A673 (cell line): ENCODE measurements at regions not wholly inside any gene's neighbourhood (a gene's known extent, or its start where the extent isn't known, plus 50 kb on each side); places are given as distances from the start of the nearest gene placed in this dataset.

ENCODE experiments used
- BruUV-seq: library from RNA; stranded (reverse); fragments of 400-500 nt; replicated peaks from 2 replicates; lab custom pipeline; 2021; lab: Mats Ljungman, UMichigan
- CTCF ChIA-PET: fragments of 300-600 bp; sonication (Branson Sonifier 250); formaldehyde crosslinking; loops from one replicate; lab custom pipeline; 2022; ENCODE audit warnings: antibody characterized with exemption; lab: Charles Lee
- POLR2A ChIA-PET: fragments of 300-600 bp; sonication (Branson Sonifier 250); formaldehyde crosslinking; loops from one replicate; lab custom pipeline; 2022; ENCODE audit warnings: antibody characterized with exemption; ENCODE audit not compliant: low non-redundant PET; lab: Charles Lee
- DNase-seq: peaks from one replicate; pipeline ENCODE4 v3.0.0-alpha.2; 2015; ENCODE audit warnings: low spot score
- H3K27ac ChIP-seq: fragments of 200-600 bp; sonication (generic); 2 replicates; pipeline ENCODE4 v1.5.1; 2016; ENCODE audit warnings: mixed run types, low read depth, mild to moderate bottlenecking, mixed read lengths, antibody characterized with exemption, low read length; ENCODE audit not compliant: poor library complexity, severe bottlenecking
- H3K27me3 ChIP-seq: fragments of 200-600 bp; sonication (generic); replicated peaks from 2 replicates; pipeline ENCODE4 v1.6.1; 2017; ENCODE audit warnings: mixed run types, low read depth, mild to moderate bottlenecking, mixed read lengths, antibody characterized with exemption, low read length; ENCODE audit not compliant: insufficient read depth, poor library complexity
- H3K36me3 ChIP-seq: fragments of 200-600 bp; sonication (generic); 2 replicates; pipeline ENCODE4 v1.6.1; 2016; ENCODE audit warnings: mixed run types, mild to moderate bottlenecking, mixed read lengths, antibody characterized with exemption, low read length; ENCODE audit not compliant: insufficient read depth, poor library complexity, severe bottlenecking
- H3K4me1 ChIP-seq: fragments of 200-600 bp; sonication (generic); 2 replicates; pipeline ENCODE4 v1.6.1; 2017; ENCODE audit warnings: mixed run types, mild to moderate bottlenecking, mixed read lengths, antibody characterized with exemption, low read length; ENCODE audit not compliant: insufficient read depth, poor library complexity, severe bottlenecking
- H3K4me3 ChIP-seq: fragments of 200-600 bp; sonication (generic); 2 replicates; pipeline ENCODE4 v1.5.1; 2016; ENCODE audit warnings: low read depth, mixed run types, mild to moderate bottlenecking, mixed read lengths, low read length; ENCODE audit not compliant: poor library complexity, severe bottlenecking
- H3K9me3 ChIP-seq: fragments of 200-600 bp; sonication (generic); 2 replicates; pipeline ENCODE4 v1.6.1; 2016; ENCODE audit warnings: mixed run types, low read depth, mild to moderate bottlenecking, mixed read lengths, antibody characterized with exemption, low read length; ENCODE audit not compliant: poor library complexity, severe bottlenecking
- EZH2 ChIP-seq: fragments of 200-600 bp; sonication (generic); IDR thresholded peaks from 2 replicates; pipeline ENCODE4 v1.6.1; 2017; ENCODE audit warnings: borderline replicate concordance, low read depth, mild to moderate bottlenecking, mixed read lengths, antibody characterized with exemption, low read length; ENCODE audit not compliant: poor library complexity, severe bottlenecking
- intact Hi-C: fragments of 100-400 bp; cut with micrococcal nuclease; formaldehyde crosslinking; loops from one replicate; pipeline ENCODE4 v1.10.0; 2022; ENCODE audit not compliant: unreplicated experiment
- TF ChIP-seq, protein P1 (sequence below): fragments of 300-800, 200-600 bp; sonication (generic); conservative IDR thresholded peaks from 2 replicates; pipeline ENCODE4 v1.5.1; 2017; ENCODE audit warnings: low read depth, mild to moderate bottlenecking, antibody characterized with exemption, low read length, moderate library complexity, mixed read lengths

DNA sequence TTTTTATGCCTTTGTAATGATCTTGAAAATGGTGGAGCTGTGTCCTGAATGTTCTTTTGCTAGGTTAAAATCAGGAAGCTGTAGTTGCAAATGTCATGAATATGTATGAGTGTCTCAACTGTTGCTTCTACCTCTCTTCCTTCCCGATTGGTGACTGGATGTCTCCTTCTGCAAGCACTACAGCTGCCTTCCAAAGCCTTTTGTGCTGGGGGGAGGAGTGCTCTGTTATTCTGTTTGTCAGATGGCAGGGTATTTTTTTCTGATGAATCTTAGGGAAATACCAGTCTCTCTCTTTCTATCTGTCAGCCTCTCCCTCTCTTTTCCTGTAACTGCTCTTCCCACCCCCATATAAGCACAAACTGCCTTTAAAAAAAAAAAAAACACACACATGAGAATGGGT is 1396.3 kb upstream of the CELF4 start:
- no peak overlapping the region for H3K27ac ChIP-seq
- no peaks in the 10 kb centered on the region for H3K36me3 ChIP-seq
- no peaks in the 10 kb centered on the region for H3K27me3 ChIP-seq
- no peaks in the 10 kb centered on the region for H3K4me1 ChIP-seq
- no peak overlapping the region for H3K4me3 ChIP-seq
- TF ChIP-seq EZH2: no peak
- TF ChIP-seq, protein P1, sequence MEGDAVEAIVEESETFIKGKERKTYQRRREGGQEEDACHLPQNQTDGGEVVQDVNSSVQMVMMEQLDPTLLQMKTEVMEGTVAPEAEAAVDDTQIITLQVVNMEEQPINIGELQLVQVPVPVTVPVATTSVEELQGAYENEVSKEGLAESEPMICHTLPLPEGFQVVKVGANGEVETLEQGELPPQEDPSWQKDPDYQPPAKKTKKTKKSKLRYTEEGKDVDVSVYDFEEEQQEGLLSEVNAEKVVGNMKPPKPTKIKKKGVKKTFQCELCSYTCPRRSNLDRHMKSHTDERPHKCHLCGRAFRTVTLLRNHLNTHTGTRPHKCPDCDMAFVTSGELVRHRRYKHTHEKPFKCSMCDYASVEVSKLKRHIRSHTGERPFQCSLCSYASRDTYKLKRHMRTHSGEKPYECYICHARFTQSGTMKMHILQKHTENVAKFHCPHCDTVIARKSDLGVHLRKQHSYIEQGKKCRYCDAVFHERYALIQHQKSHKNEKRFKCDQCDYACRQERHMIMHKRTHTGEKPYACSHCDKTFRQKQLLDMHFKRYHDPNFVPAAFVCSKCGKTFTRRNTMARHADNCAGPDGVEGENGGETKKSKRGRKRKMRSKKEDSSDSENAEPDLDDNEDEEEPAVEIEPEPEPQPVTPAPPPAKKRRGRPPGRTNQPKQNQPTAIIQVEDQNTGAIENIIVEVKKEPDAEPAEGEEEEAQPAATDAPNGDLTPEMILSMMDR: no peak
- intact Hi-C loops: no loop called here
- no peak for DNase-seq
- H3K9me3 ChIP-seq: no peaks in the 10 kb centered on the region
- ChIA-PET POLR2A (no interaction called here), CTCF (no interaction called here)
- no TSS peak for BruUV-seq

GRCh38 chr18:38957736-38958135 is 1392.1 kb upstream of the CELF4 start:
- Histone ChIP-seq H3K4me1 (no peaks in the 10 kb centered on the region), H3K9me3 (no peaks in the 10 kb centered on the region), H3K36me3 (no peaks in the 10 kb centered on the region), H3K27me3 (no peaks in the 10 kb centered on the region), H3K27ac (no peak overlapping the region), H3K4me3 (no peak overlapping the region)
- CTCF ChIA-PET: no interaction called here
- TF ChIP-seq, protein P1: no peak
- TF ChIP-seq EZH2: no peak
- POLR2A ChIA-PET: no interaction called here
- no TSS peak for BruUV-seq
- intact Hi-C loops: no loop called here
- no peak for DNase-seq

DNA sequence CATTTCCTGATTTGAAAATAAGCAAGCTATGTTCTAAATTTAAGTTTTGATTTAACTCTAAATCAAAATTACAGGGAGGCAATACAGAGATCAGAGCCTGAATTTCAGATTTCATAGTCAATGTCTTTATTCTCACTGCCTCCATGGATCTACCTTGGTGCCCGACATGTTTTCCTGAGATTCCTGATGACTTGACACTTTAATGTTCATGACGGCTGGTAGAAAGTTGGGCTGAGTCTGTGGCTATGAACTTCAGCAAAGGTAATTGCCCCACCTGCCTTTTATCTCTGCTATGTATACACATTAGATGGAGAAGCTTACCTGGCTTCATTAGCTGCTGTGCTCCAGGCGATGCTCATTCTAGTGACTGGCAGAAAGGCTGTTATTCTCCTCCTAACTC is 1390.5 kb upstream of the CELF4 start:
- no peak for DNase-seq
- ChIA-PET CTCF (no interaction called here), POLR2A (no interaction called here)
- BruUV-seq: no TSS peak
- Histone ChIP-seq H3K27me3 (no peaks in the 10 kb centered on the region), H3K9me3 (no peaks in the 10 kb centered on the region), H3K36me3 (no peaks in the 10 kb centered on the region), H3K27ac (no peak overlapping the region), H3K4me1 (no peaks in the 10 kb centered on the region), H3K4me3 (no peak overlapping the region)
- TF ChIP-seq EZH2: no peak
- intact Hi-C loops: no loop called here

DNA sequence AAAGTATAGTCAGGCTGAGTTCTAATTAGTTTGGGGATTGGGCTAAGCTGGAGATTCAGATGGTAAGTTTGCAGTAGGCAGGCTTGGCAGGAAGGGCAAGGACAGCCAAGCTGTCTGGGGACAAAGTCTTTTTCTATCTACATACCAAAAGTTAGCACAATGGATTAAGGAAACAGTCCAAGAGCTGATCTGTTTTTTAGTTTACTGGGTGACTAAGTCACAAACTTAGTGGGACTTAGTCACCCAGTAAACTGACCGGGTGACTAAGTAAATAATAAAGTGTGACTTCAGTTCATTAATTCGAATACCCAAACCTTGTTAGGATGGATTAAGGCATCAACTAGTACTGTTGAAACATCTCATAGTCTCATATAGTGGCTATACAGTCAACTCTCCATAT is 1386.0 kb upstream of the CELF4 start:
- TF ChIP-seq EZH2: no peak
- TF ChIP-seq, protein P1: no peak
- DNase-seq: no peak
- CTCF ChIA-PET: no interaction called here

More for the DNA sequence above, 1386.0 kb upstream of the CELF4 start:
- intact Hi-C loops: no loop called here
- Histone ChIP-seq H3K36me3 (no peaks in the 10 kb centered on the region), H3K27ac (no peak overlapping the region), H3K9me3 (no peaks in the 10 kb centered on the region), H3K4me3 (no peak overlapping the region), H3K4me1 (no peaks in the 10 kb centered on the region), H3K27me3 (no peaks in the 10 kb centered on the region)
- POLR2A ChIA-PET: no interaction called here
- no TSS peak for BruUV-seq
